Transverse colon (tissue), 3 donors: ENCODE measurements at regions not wholly inside any gene's neighbourhood (a gene's known extent, or its start where the extent isn't known, plus 50 kb on each side); places are given as distances from the start of the nearest gene placed in this dataset.

Source experiments
- EP300 ChIP-seq: sonication (generic); formaldehyde crosslinking; IDR thresholded peaks from one replicate; pipeline ENCODE4 v1.6.1; 2017; ENCODE audit warnings: antibody characterized with exemption, low read depth
- POLR2A ChIP-seq: fragments of 450-650 bp; IDR thresholded peaks from one replicate; pipeline ENCODE4 v1.6.1; 2016; ENCODE audit warnings: antibody characterized with exemption, mild to moderate bottlenecking, moderate library complexity
- TF ChIP-seq, protein P1 (sequence below), 5 experiments: fragments of 200-600 bp in 3 of 5; fragments of 450-650 bp in 2 of 5; sonication (generic) in 3 of 5; IDR thresholded peaks; 1 replicate in 2 of 5; 2 replicates in 3 of 5; pipeline ENCODE4 v1.5.1; 2016 to 2017; ENCODE audit warnings: antibody characterized with exemption in 5 of 5, inconsistent platforms in 3 of 5, mild to moderate bottlenecking in 2 of 5, moderate library complexity in 1 of 5

DNA sequence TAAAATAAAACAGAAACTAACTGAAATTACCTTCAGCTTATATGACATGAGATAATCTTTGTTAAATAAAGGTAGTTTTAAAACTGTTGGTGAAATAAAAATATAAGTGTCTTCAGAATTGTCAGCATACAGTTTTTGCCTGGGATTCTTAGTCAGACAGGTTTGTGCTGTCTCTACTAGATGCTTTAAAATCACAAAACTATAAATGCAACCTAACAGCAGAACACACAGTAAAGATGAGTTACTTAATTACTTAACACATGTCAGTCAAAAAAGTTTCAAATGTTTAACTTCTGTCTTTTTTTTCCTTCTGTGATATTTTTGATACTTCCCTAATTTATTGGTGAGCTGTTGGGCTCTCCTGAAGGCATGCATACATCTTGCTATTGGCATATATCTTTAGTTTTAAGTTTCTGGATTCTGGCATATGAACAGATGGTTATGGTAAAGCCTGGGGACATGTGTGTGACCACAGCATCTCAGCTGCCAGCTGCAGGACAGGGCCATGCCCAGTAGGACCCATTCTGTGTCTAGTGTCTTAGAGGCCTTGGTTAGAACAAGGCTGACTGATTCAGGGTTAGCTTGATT is 231.1 kb upstream of the NUDT12 start:
- TF ChIP-seq, protein P1, sequence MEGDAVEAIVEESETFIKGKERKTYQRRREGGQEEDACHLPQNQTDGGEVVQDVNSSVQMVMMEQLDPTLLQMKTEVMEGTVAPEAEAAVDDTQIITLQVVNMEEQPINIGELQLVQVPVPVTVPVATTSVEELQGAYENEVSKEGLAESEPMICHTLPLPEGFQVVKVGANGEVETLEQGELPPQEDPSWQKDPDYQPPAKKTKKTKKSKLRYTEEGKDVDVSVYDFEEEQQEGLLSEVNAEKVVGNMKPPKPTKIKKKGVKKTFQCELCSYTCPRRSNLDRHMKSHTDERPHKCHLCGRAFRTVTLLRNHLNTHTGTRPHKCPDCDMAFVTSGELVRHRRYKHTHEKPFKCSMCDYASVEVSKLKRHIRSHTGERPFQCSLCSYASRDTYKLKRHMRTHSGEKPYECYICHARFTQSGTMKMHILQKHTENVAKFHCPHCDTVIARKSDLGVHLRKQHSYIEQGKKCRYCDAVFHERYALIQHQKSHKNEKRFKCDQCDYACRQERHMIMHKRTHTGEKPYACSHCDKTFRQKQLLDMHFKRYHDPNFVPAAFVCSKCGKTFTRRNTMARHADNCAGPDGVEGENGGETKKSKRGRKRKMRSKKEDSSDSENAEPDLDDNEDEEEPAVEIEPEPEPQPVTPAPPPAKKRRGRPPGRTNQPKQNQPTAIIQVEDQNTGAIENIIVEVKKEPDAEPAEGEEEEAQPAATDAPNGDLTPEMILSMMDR (IDR thresholded peaks at IDR 0.05): no peak
- TF ChIP-seq EP300 (no peak), POLR2A (no peak)
